HEK293 (cell line): ENCODE measurements at regions not wholly inside any gene's neighbourhood (a gene's known extent, or its start where the extent isn't known, plus 50 kb on each side); places are given as distances from the start of the nearest gene placed in this dataset.

Experiments used
- CTCF ChIA-PET: fragments of 350-600 bp; formaldehyde crosslinking; extraction: SDS; loops from one replicate; lab custom pipeline; 2021; ENCODE audit warnings: antibody characterized with exemption; lab: Yijun Ruan, JAX
- POLR2A ChIA-PET: fragments of 300-600 bp; formaldehyde crosslinking; extraction: SDS; loops from one replicate; lab custom pipeline; 2020; ENCODE audit warnings: antibody characterized with exemption, inconsistent platforms; lab: Yijun Ruan, JAX
- H3K27ac ChIP-seq: fragments of 200-500 bp; sonication (Bioruptor generic); 2 replicates; pipeline ENCODE4 v1.5.1; 2014; ENCODE audit warnings: low read depth, low read length, control low read depth, inconsistent platforms; ENCODE audit errors: extremely low read depth
- H3K36me3 ChIP-seq, 2 experiments: fragments of 200-500 bp in 1 of 2; sonication (Bioruptor generic) in 1 of 2; 1 replicate in 1 of 2; 2 replicates in 1 of 2; pipeline ENCODE4 v1.5.1; 2014 to 2017; ENCODE audit warnings: inconsistent platforms in 2 of 2, low read length in 2 of 2; ENCODE audit not compliant: control insufficient read depth in 2 of 2, insufficient read depth in 1 of 2
- H3K4me1 ChIP-seq: fragments of 200-500 bp; sonication (Bioruptor generic); 2 replicates; pipeline ENCODE4 v1.5.1; 2014; ENCODE audit warnings: mild to moderate bottlenecking, low read length, inconsistent platforms; ENCODE audit not compliant: control insufficient read depth, insufficient read depth
- H3K4me3 ChIP-seq: 2 replicates; pipeline ENCODE4 v1.5.1; 2011; ENCODE audit warnings: low read depth, mild to moderate bottlenecking, control low read depth, low read length, moderate library complexity
- H3K9me3 ChIP-seq: fragments of 200-500 bp; sonication (Bioruptor generic); 2 replicates; pipeline ENCODE4 v1.5.1; 2014; ENCODE audit warnings: low read depth, low read length, inconsistent platforms; ENCODE audit not compliant: control insufficient read depth, insufficient read depth
- GLIS1 ChIP-seq: fragments of 450-650 bp; formaldehyde crosslinking; IDR thresholded peaks from 2 replicates; pipeline ENCODE4 v1.5.1; 2016; ENCODE audit warnings: missing biosample characterization, missing genetic modification characterization
- HOXD13 ChIP-seq: sonication (generic); formaldehyde crosslinking; IDR thresholded peaks from 2 replicates; pipeline ENCODE4 v1.8.0; 2022; ENCODE audit warnings: missing genetic modification reagents, borderline replicate concordance
- IKZF3 ChIP-seq: fragments of 450-650 bp; IDR thresholded peaks from 2 replicates; pipeline ENCODE4 v1.5.0; 2018; ENCODE audit warnings: missing biosample characterization, mild to moderate bottlenecking, missing genetic modification characterization, moderate library complexity
- INSM2 ChIP-seq: fragments of 450-650 bp; formaldehyde crosslinking; IDR thresholded peaks from 2 replicates; pipeline ENCODE4 v1.5.1; 2016; ENCODE audit warnings: missing biosample characterization, missing genetic modification characterization
- MYNN ChIP-seq: fragments of 450-650 bp; formaldehyde crosslinking; IDR thresholded peaks from 2 replicates; pipeline ENCODE4 v1.5.1; 2016; ENCODE audit warnings: missing biosample characterization, missing genetic modification characterization, borderline replicate concordance
- OVOL3 ChIP-seq: fragments of 450-650 bp; formaldehyde crosslinking; IDR thresholded peaks from 2 replicates; pipeline ENCODE4 v1.5.1; 2016; ENCODE audit warnings: missing biosample characterization, missing genetic modification characterization
- SP2 ChIP-seq: fragments of 450-650 bp; formaldehyde crosslinking; IDR thresholded peaks from 2 replicates; pipeline ENCODE4 v1.5.1; 2016; ENCODE audit warnings: missing biosample characterization, missing genetic modification characterization
- TSHZ1 ChIP-seq: fragments of 450-650 bp; formaldehyde crosslinking; IDR thresholded peaks from 2 replicates; pipeline ENCODE4 v1.5.1; 2016; ENCODE audit warnings: missing biosample characterization, missing genetic modification characterization, borderline replicate concordance
- WT1 ChIP-seq: fragments of 450-650 bp; formaldehyde crosslinking; IDR thresholded peaks from 2 replicates; pipeline ENCODE4 v1.5.1; 2016; ENCODE audit warnings: missing biosample characterization, missing genetic modification characterization
- ZBTB17 ChIP-seq: fragments of 450-650 bp; formaldehyde crosslinking; IDR thresholded peaks from 2 replicates; pipeline ENCODE4 v1.5.1; 2016; ENCODE audit warnings: missing biosample characterization, missing genetic modification characterization
- ZBTB20 ChIP-seq: fragments of 450-650 bp; formaldehyde crosslinking; IDR thresholded peaks from 2 replicates; pipeline ENCODE4 v1.5.1; 2016; ENCODE audit warnings: missing biosample characterization, missing genetic modification characterization
- ZBTB48 ChIP-seq: fragments of 450-650 bp; formaldehyde crosslinking; IDR thresholded peaks from 2 replicates; pipeline ENCODE4 v1.5.1; 2016; ENCODE audit warnings: missing biosample characterization, missing genetic modification characterization
- ZBTB6 ChIP-seq: fragments of 450-650 bp; formaldehyde crosslinking; IDR thresholded peaks from 2 replicates; pipeline ENCODE4 v1.5.1; 2017; ENCODE audit warnings: missing biosample characterization, missing genetic modification characterization
- ZNF366 ChIP-seq: fragments of 450-650 bp; formaldehyde crosslinking; conservative IDR thresholded peaks from 2 replicates; pipeline ENCODE4 v1.5.1; 2016; ENCODE audit warnings: missing biosample characterization, missing genetic modification characterization
- ZNF391 ChIP-seq: fragments of 450-650 bp; formaldehyde crosslinking; IDR thresholded peaks from 2 replicates; pipeline ENCODE4 v1.5.1; 2016; ENCODE audit warnings: low read depth, missing biosample characterization, missing genetic modification characterization, borderline replicate concordance
- ZNF404 ChIP-seq: fragments of 450-650 bp; formaldehyde crosslinking; IDR thresholded peaks from 2 replicates; pipeline ENCODE4 v1.5.1; 2017; ENCODE audit warnings: missing biosample characterization, missing genetic modification characterization
- ZNF416 ChIP-seq: fragments of 450-650 bp; formaldehyde crosslinking; IDR thresholded peaks from 2 replicates; pipeline ENCODE4 v1.5.1; 2016; ENCODE audit warnings: missing biosample characterization, missing genetic modification characterization
- ZNF488 ChIP-seq: fragments of 450-650 bp; formaldehyde crosslinking; IDR thresholded peaks from 2 replicates; pipeline ENCODE4 v1.5.1; 2016; ENCODE audit warnings: missing biosample characterization, missing genetic modification characterization
- ZNF530 ChIP-seq: fragments of 450-650 bp; formaldehyde crosslinking; IDR thresholded peaks from 2 replicates; pipeline ENCODE4 v1.5.1; 2016; ENCODE audit warnings: low read depth, missing biosample characterization, missing genetic modification characterization
- ZNF548 ChIP-seq: fragments of 450-650 bp; formaldehyde crosslinking; IDR thresholded peaks from 2 replicates; pipeline ENCODE4 v1.5.1; 2016; ENCODE audit warnings: missing biosample characterization, missing genetic modification characterization
- ZSCAN16 ChIP-seq: fragments of 450-650 bp; formaldehyde crosslinking; IDR thresholded peaks from 2 replicates; pipeline ENCODE4 v1.5.1; 2016; ENCODE audit warnings: missing biosample characterization, missing genetic modification characterization

GRCh38 chr3:155019575-155019974 is 60.5 kb upstream of the MME start (continued):
- TF ChIP-seq ZBTB6 (tag by site-specific recombination) (no peak), WT1 (no peak)

GRCh38 chr3:155018621-155019330 is 61.3 kb upstream of the MME start:
- H3K9me3 ChIP-seq: no peaks in the 10 kb centered on the region
- TF ChIP-seq ZNF488 (tag by site-specific recombination): no peak
- TF ChIP-seq GLIS1 (tag by site-specific recombination): no peak
- no peak for TF ChIP-seq INSM2 (tag by site-specific recombination)
- no peak for TF ChIP-seq MYNN
- no peak for TF ChIP-seq ZNF391 (tag by site-specific recombination)
- no peak for TF ChIP-seq ZNF404 (tag by site-specific recombination)
- no peak for TF ChIP-seq OVOL3 (tag by site-specific recombination)
- no peak for TF ChIP-seq ZNF548 (tag by site-specific recombination)
- TF ChIP-seq TSHZ1 (tag by site-specific recombination): no peak
- no peak for TF ChIP-seq ZBTB48 (tag by site-specific recombination)
- no peak for TF ChIP-seq ZNF530 (tag by site-specific recombination)
- TF ChIP-seq ZBTB17 (tag by site-specific recombination): no peak
- no peak for TF ChIP-seq ZNF366 (tag by site-specific recombination)
- no peak for TF ChIP-seq ZBTB20
- TF ChIP-seq SP2 (tag by site-specific recombination): no peak
- TF ChIP-seq ZSCAN16: no peak
- TF ChIP-seq IKZF3: no peak
- TF ChIP-seq HOXD13 (CRISPR knock-in tag): no peak
- no peak for TF ChIP-seq ZNF416 (tag by site-specific recombination)
- CTCF ChIA-PET: no interaction called here
- H3K4me1 ChIP-seq: no peaks in the 10 kb centered on the region
- POLR2A ChIA-PET: no interaction called here
- no peak overlapping the region for H3K4me3 ChIP-seq
- H3K27ac ChIP-seq: no peak overlapping the region
- no peaks in the 10 kb centered on the region for H3K36me3 ChIP-seq
